Suprapubic skin (tissue), 4 donors: ENCODE measurements at regions not wholly inside any gene's neighbourhood (a gene's known extent, or its start where the extent isn't known, plus 50 kb on each side); places are given as distances from the start of the nearest gene placed in this dataset.

Experiments used
- CTCF ChIP-seq, 2 donors: fragments of 200-600 bp in 1 of 2; fragments of 450-650 bp in 1 of 2; sonication (generic) in 1 of 2; IDR thresholded peaks; one replicate each; pipeline ENCODE4 v1.5.1; 2016 to 2019; ENCODE audit warnings: antibody characterized with exemption in 2 of 2, mild to moderate bottlenecking in 1 of 2, moderate library complexity in 1 of 2
- EP300 ChIP-seq: sonication (generic); formaldehyde crosslinking; IDR thresholded peaks from one replicate; pipeline ENCODE4 v1.6.1; 2017; ENCODE audit warnings: antibody characterized with exemption
- POLR2AphosphoS5 ChIP-seq, 3 donors: sonication (generic); formaldehyde crosslinking; IDR thresholded peaks; one replicate each; pipeline ENCODE4 v1.6.1; 2017; ENCODE audit warnings: antibody characterized with exemption in 3 of 3

GRCh38 chr9:80492221-80492620, 920.5 kb downstream of the TLE4 start:
- no peak for TF ChIP-seq EP300
- no peak for TF ChIP-seq CTCF (IDR thresholded peaks at IDR 0.05)
- no peak for TF ChIP-seq POLR2AphosphoS5 (IDR thresholded peaks at IDR 0.05)
